ENCODE measurements at regions not wholly inside any gene's neighbourhood (a gene's known extent, or its start where the extent isn't known, plus 50 kb on each side); places are given as distances from the start of the nearest gene placed in this dataset.

GRCh38 chr14:53646925-53647324 is 309.7 kb downstream of the BMP4 start (continued):
- no peak for TF ChIP-seq PHF8 (conservative IDR thresholded peaks at IDR 0.05; ENCODE audit: low read depth, low read length)

- no peak overlapping the region for H3K27ac ChIP-seq (ENCODE audit: low read depth, low read length)
- H3K4me1 ChIP-seq (replicated peaks in 1 of 4; ENCODE audit: control insufficient read depth in 3 of 4, insufficient read depth in 4 of 4, low read length in 3 of 4), result no peaks in the 10 kb centered on the region
- TF ChIP-seq KDM1A (IDR thresholded peaks at IDR 0.05; ENCODE audit: borderline replicate concordance, low read length) (no peak), RXRA (IDR thresholded peaks at IDR 0.05; ENCODE audit: insufficient read depth, low read depth, low read length) (no peak)
- H3K9ac ChIP-seq (replicated peaks in 1 of 4; ENCODE audit: extremely low read depth in 1 of 4, low read depth in 3 of 4, low read length in 3 of 4), result no peak overlapping the region
- no peak overlapping the region for H3K4ac ChIP-seq (replicated peaks; ENCODE audit: insufficient read length, low read depth, low read length)
- no peak overlapping the region for H4K8ac ChIP-seq (ENCODE audit: extremely low read depth, insufficient read depth, low read length)
- no peaks in the 10 kb centered on the region for H3K27me3 ChIP-seq (replicated peaks in 1 of 4; ENCODE audit: control insufficient read depth in 3 of 4, extremely low read depth in 1 of 4, insufficient read depth in 3 of 4, low read length in 3 of 4)
- H2BK20ac ChIP-seq (ENCODE audit: low read length), result no peak overlapping the region
- no peak overlapping the region for H3K18ac ChIP-seq (ENCODE audit: extremely low read depth, low read length)
- H2BK5ac ChIP-seq (ENCODE audit: low read depth, low read length), result no peak overlapping the region
- ChIA-PET POLR2A (ENCODE audit: partially characterized antibody) (no interaction called here), CTCF (ENCODE audit: partially characterized antibody) (no interaction called here)
- peaks cover 0 to 5% of the 10 kb centered on the region in 2 experiments; a peak in 1 of 4 replicates for H3K9me3 ChIP-seq (ENCODE audit: insufficient read depth in 2 of 2, low read depth in 1 of 2, low read length in 1 of 2)
- no peaks in the 10 kb centered on the region for H4K20me1 ChIP-seq (replicated peaks in 1 of 2; ENCODE audit: control insufficient read depth in 1 of 2, insufficient read depth in 2 of 2, low read length in 2 of 2)
- no peak overlapping the region for H3K4me2 ChIP-seq (ENCODE audit: insufficient read depth in 1 of 2, low read depth in 2 of 2, low read length in 2 of 2)
- no peak overlapping the region for H2BK12ac ChIP-seq (ENCODE audit: low read depth, low read length)
- FAIRE-seq (no peak), DNase-seq (ENCODE audit: low read depth in 1 of 2, low spot score in 2 of 2) (no peak)
- H3K79me2 ChIP-seq (ENCODE audit: control insufficient read depth in 1 of 2, insufficient read depth in 2 of 2, low read length in 2 of 2), result no peaks in the 10 kb centered on the region
- H2BK120ac ChIP-seq (replicated peaks; ENCODE audit: low read depth, low read length), result no peak overlapping the region
- no peak overlapping the region for H2AK5ac ChIP-seq (ENCODE audit: low read depth, low read length)
- H2AFZ ChIP-seq (ENCODE audit: low read length), result no peak overlapping the region
- H4K5ac ChIP-seq (ENCODE audit: insufficient read length, low read depth, low read length), result no peak overlapping the region
- WGBS, 2 experiments (ENCODE audit: extremely low coverage in 1 of 2, insufficient coverage in 1 of 2, insufficient read length in 1 of 2, insufficient replicate concordance in 2 of 2, low coverage in 1 of 2, low lambda C conversion rate in 2 of 2, missing lambda C conversion rate in 1 of 2), result 92% methylated on average over 4 of the region's 4 CpGs; no CpG with 5 or more reads in 1 of the 2 experiments
- H3K79me1 ChIP-seq (ENCODE audit: low read depth, low read length), result no peaks in the 10 kb centered on the region
- H3K23ac ChIP-seq (ENCODE audit: insufficient read length), result no peak overlapping the region
- no peak overlapping the region for H2BK15ac ChIP-seq (ENCODE audit: low read length)
- no peak overlapping the region for H3K4me3 ChIP-seq (ENCODE audit: extremely low read depth in 1 of 4, insufficient read depth in 2 of 4, low read depth in 3 of 4, low read length in 4 of 4)
- H3K36me3 ChIP-seq (ENCODE audit: control insufficient read depth in 2 of 4, insufficient read depth in 4 of 4, low read length in 3 of 4), result no peaks in the 10 kb centered on the region; a peak in 1 of 8 replicates
- no peak overlapping the region for H3K56ac ChIP-seq (replicated peaks; ENCODE audit: insufficient read length, low read depth, low read length)
- H3K14ac ChIP-seq (ENCODE audit: insufficient read length), result no peak overlapping the region
- no peak overlapping the region for H4K91ac ChIP-seq (replicated peaks; ENCODE audit: insufficient read length, low read length)
- no peaks in the 10 kb centered on the region for H3K23me2 ChIP-seq (ENCODE audit: low read depth, low read length)
These were observed 315.9 kb downstream of the BMP4 start for GRCh38 chr14:53640695-53641094.

Measured in H1 (cell line).